ENCODE measurements at regions not wholly inside any gene's neighbourhood (a gene's known extent, or its start where the extent isn't known, plus 50 kb on each side); places are given as distances from the start of the nearest gene placed in this dataset.

GRCh38 chr6:87869064-87869905 lies 167.3 kb upstream of the AKIRIN2 start:
- Histone ChIP-seq H3K36me3 (ENCODE audit: control insufficient read depth, insufficient read depth, low read length) (no peaks in the 10 kb centered on the region), H3K4me3 (ENCODE audit: low read depth, low read length) (no peak overlapping the region), H3K27me3 (ENCODE audit: control insufficient read depth, insufficient read depth, low read length) (no peaks in the 10 kb centered on the region)
- DNase-seq (ENCODE audit: low read depth): no peak
- FAIRE-seq: no peak
- TF ChIP-seq CTCF (IDR thresholded peaks at IDR 0.05; ENCODE audit: insufficient read depth, low read length, severe bottlenecking): no peak

GRCh38 chr6:87860902-87861301 lies 158.9 kb upstream of the AKIRIN2 start:
- no peaks in the 10 kb centered on the region for H3K36me3 ChIP-seq (ENCODE audit: control insufficient read depth, insufficient read depth, low read length)
- FAIRE-seq (no peak), DNase-seq (ENCODE audit: low read depth) (no peak)
- no peak for TF ChIP-seq CTCF (IDR thresholded peaks at IDR 0.05; ENCODE audit: insufficient read depth, low read length, severe bottlenecking)
- H3K4me3 ChIP-seq (ENCODE audit: low read depth, low read length): no peak overlapping the region
- H3K27me3 ChIP-seq (ENCODE audit: control insufficient read depth, insufficient read depth, low read length): no peaks in the 10 kb centered on the region

- Histone ChIP-seq H3K36me3 (ENCODE audit: control insufficient read depth, insufficient read depth, low read length) (no peaks in the 10 kb centered on the region), H3K4me3 (ENCODE audit: low read depth, low read length) (no peak overlapping the region), H3K27me3 (ENCODE audit: control insufficient read depth, insufficient read depth, low read length) (no peaks in the 10 kb centered on the region)
- FAIRE-seq (no peak), DNase-seq (ENCODE audit: low read depth) (no peak)
- TF ChIP-seq CTCF (IDR thresholded peaks at IDR 0.05; ENCODE audit: insufficient read depth, low read length, severe bottlenecking): no peak
Measured at GRCh38 chr6:87858440-87858839, 156.4 kb upstream of the AKIRIN2 start.

- no peaks in the 10 kb centered on the region for H3K27me3 ChIP-seq (ENCODE audit: control insufficient read depth, insufficient read depth, low read length)
- no peak overlapping the region for H3K4me3 ChIP-seq (ENCODE audit: low read depth, low read length)
- FAIRE-seq (no peak), DNase-seq (ENCODE audit: low read depth) (no peak)
- no peak for TF ChIP-seq CTCF (IDR thresholded peaks at IDR 0.05; ENCODE audit: insufficient read depth, low read length, severe bottlenecking)
- H3K36me3 ChIP-seq (ENCODE audit: control insufficient read depth, insufficient read depth, low read length): no peaks in the 10 kb centered on the region
Measured at GRCh38 chr6:87851674-87852299, 149.8 kb upstream of the AKIRIN2 start.

GRCh38 chr6:87848616-87849015 lies 146.6 kb upstream of the AKIRIN2 start:
- DNase-seq (ENCODE audit: low read depth) (peak; percentile 58), FAIRE-seq (no peak)
- no peaks in the 10 kb centered on the region for H3K27me3 ChIP-seq (ENCODE audit: control insufficient read depth, insufficient read depth, low read length)
- no peak overlapping the region for H3K4me3 ChIP-seq (ENCODE audit: low read depth, low read length)
- H3K36me3 ChIP-seq (ENCODE audit: control insufficient read depth, insufficient read depth, low read length): no peaks in the 10 kb centered on the region
- no peak for TF ChIP-seq CTCF (IDR thresholded peaks at IDR 0.05; ENCODE audit: insufficient read depth, low read length, severe bottlenecking)

Measured in bronchial epithelial cell (primary cell).